ENCODE measurements at regions not wholly inside any gene's neighbourhood (a gene's known extent, or its start where the extent isn't known, plus 50 kb on each side); places are given as distances from the start of the nearest gene placed in this dataset.

DNA sequence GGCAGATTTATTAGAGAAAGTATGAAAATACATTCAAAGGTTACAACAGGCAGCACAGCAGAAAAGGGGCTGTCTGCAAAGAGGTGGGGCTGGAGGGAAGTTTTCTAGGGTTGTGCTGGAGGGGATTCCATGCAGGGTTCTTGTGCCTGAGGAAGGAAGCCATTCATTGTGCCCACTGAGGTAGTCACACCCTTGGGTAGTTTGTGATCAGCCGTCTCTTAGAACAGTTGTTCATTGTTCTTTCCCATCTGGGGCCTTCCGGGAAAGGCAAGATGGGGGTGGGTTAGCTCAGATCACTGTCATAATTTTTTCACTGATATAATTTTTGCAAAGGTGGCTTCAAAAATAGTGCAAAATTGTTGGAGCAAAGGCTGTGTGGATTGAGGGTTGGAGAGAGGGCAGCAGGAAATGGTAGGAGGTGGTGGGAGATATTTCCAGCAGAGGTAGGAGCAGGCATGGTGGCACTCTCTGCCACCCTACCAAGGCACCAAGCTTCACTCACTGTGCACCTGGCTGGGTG is 80.5 kb upstream of the GPR6 start (continued):
- TF ChIP-seq ZNF280D (tag by site-specific recombination; IDR thresholded peaks at IDR 0.05) (no peak), ZBTB6 (tag by site-specific recombination; IDR thresholded peaks at IDR 0.05) (no peak), ZNF76 (tag by site-specific recombination; IDR thresholded peaks at IDR 0.05; ENCODE audit: borderline replicate concordance, low read depth) (no peak), SETDB1 (IDR thresholded peaks at IDR 0.05; ENCODE audit: insufficient read length, low read length) (no peak)
- TF ChIP-seq, protein P1, sequence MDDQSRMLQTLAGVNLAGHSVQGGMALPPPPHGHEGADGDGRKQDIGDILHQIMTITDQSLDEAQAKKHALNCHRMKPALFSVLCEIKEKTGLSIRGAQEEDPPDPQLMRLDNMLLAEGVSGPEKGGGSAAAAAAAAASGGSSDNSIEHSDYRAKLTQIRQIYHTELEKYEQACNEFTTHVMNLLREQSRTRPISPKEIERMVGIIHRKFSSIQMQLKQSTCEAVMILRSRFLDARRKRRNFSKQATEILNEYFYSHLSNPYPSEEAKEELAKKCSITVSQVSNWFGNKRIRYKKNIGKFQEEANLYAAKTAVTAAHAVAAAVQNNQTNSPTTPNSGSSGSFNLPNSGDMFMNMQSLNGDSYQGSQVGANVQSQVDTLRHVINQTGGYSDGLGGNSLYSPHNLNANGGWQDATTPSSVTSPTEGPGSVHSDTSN (CRISPR knock-in tag; IDR thresholded peaks at IDR 0.05), result no peak

DNA sequence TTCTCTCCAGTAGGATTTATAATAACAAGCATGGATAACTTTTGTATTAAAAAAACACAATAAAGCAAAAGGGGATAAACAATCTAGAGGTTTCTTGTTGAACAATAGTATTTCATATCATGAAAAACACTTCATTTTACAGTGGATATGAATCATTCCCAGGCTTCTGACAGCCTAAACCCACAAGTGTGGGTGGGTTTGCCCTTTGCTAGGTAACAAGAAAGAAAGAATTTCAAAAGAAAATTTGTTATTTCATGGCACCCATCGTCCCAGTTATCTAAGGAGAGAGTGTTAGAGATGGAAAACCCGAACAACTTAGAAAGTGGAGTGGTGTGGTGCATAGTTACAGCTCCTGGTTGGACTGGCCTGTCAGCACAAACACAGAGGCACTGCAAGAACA is 76.1 kb upstream of the GPR6 start:
- POLR2A ChIA-PET, result no interaction called here
- TF ChIP-seq YY2 (tag by site-specific recombination; IDR thresholded peaks at IDR 0.05) (no peak), ZSCAN4 (tag by site-specific recombination; IDR thresholded peaks at IDR 0.05) (no peak), SP2 (tag by site-specific recombination; IDR thresholded peaks at IDR 0.05) (no peak), INSM2 (tag by site-specific recombination; IDR thresholded peaks at IDR 0.05) (no peak), ZNF404 (tag by site-specific recombination; IDR thresholded peaks at IDR 0.05) (no peak), ZNF580 (tag by site-specific recombination; IDR thresholded peaks at IDR 0.05) (no peak), ZNF266 (tag by site-specific recombination; IDR thresholded peaks at IDR 0.05; ENCODE audit: low read depth) (no peak)
- TF ChIP-seq, protein P2, sequence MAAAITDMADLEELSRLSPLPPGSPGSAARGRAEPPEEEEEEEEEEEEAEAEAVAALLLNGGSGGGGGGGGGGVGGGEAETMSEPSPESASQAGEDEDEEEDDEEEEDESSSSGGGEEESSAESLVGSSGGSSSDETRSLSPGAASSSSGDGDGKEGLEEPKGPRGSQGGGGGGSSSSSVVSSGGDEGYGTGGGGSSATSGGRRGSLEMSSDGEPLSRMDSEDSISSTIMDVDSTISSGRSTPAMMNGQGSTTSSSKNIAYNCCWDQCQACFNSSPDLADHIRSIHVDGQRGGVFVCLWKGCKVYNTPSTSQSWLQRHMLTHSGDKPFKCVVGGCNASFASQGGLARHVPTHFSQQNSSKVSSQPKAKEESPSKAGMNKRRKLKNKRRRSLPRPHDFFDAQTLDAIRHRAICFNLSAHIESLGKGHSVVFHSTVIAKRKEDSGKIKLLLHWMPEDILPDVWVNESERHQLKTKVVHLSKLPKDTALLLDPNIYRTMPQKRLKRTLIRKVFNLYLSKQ (tag by site-specific recombination; IDR thresholded peaks at IDR 0.05; ENCODE audit: borderline replicate concordance), result no peak
- H3K36me3 ChIP-seq (ENCODE audit: control insufficient read depth in 2 of 2, insufficient read depth in 1 of 2, low read length in 2 of 2), result no peaks in the 10 kb centered on the region
- H3K4me1 ChIP-seq (ENCODE audit: control insufficient read depth, insufficient read depth, low read length), result no peaks in the 10 kb centered on the region
- no peak overlapping the region for H3K27ac ChIP-seq (ENCODE audit: extremely low read depth, low read depth, low read length)
- H3K4me3 ChIP-seq (ENCODE audit: low read depth, low read length), result no peak overlapping the region
- no peaks in the 10 kb centered on the region for H3K9me3 ChIP-seq (ENCODE audit: control insufficient read depth, insufficient read depth, low read depth, low read length)
- CTCF ChIA-PET, result interaction anchor here (0.6 to 1.2 kb wide), 3 partner anchors 9 to 138 kb away, joined by 3 to 4 read pairs (median 3); no protein-coding TSS in a partner anchor

Measured in HEK293 (cell line).